HG03520 (cell line): ENCODE measurements at regions not wholly inside any gene's neighbourhood (a gene's known extent, or its start where the extent isn't known, plus 50 kb on each side); places are given as distances from the start of the nearest gene placed in this dataset.
"Not testable (repeated sequence)": the region's sequence is repeated elsewhere in the genome, so short reads cannot be mapped to it uniquely, and the experiment has no call there.

Experiments used
- ATAC-seq: cut with Tn5 transposase; IDR thresholded peaks from one replicate; pipeline ENCODE4 v1.9.1; 2021; ENCODE audit warnings: mild to moderate bottlenecking, moderate library complexity; ENCODE audit not compliant: unreplicated experiment

GRCh38 chr2:181789827-181790448 is 101.6 kb upstream of the ITPRID2 start:
- ATAC-seq = peak; percentile 45

GRCh38 chr2:181790716-181791649 is 100.5 kb upstream of the ITPRID2 start:
- ATAC-seq = peak; percentile 95

GRCh38 chr2:181792906-181793305 is 98.6 kb upstream of the ITPRID2 start:
- no peak for ATAC-seq

- no peak for ATAC-seq
Measured at GRCh38 chr2:181798022-181798421, 93.5 kb upstream of the ITPRID2 start.

- ATAC-seq = not testable (repeated sequence)
Measured at GRCh38 chr2:181802300-181802699, 89.2 kb upstream of the ITPRID2 start.

GRCh38 chr2:181803903-181804799 is 87.4 kb upstream of the ITPRID2 start:
- ATAC-seq = not testable (repeated sequence)

DNA sequence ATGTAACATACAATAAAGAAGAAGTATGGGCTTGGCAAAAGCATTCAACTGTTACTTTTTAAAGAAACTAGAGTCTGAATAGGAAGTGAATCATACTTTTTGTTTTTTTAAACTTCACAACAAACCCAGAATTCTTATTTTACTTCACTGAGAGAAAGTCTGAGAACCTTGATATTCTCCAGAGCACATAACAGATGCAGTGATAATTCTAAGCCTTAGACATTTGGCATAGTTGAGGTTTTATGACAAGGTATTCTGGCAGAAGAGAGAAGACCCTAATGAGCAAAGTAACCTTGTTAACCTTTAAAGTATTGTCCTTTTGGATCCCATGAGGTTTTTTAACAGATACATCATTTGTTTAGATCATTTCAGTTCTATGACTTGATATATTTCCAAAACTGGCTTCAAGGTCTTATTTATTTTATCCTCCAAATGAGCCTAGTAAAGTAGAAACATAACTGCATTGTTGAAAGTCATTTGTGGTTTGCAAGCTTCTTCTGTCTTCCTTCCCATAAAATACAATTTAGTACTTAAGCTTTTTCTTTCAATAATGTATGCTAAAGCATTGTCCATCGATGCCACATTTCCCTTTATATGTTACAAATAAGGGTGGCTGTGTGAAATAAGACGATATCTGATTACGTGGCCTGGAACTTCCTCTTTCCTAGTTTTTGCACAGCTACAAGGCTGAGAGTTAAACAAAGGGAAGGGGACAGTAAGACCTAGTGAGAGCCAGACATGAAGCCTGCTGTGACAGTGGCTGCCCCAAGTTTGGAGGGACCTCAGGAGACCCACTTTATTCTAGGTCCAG is 86.1 kb upstream of the ITPRID2 start:
- ATAC-seq = no peak

DNA sequence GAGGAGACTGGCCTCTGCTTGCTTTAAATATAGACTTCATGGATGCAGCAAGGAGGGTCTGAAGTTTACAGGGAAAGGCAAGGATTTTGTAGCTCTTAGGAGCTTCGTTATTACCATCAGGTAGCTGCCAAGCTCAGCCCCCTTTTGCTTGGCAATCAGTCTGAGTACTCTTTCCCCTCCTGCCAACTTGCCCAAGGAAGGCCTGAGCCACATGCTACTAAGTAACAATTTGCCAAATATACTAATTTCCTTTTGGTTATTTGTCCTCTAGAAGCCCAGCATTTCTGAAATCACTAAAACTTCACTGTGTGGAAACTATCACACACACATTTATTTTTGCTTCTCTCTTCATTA is 85.5 kb upstream of the ITPRID2 start:
- no peak for ATAC-seq

- no peak for ATAC-seq
Measured at GRCh38 chr2:181807526-181807925, 84.0 kb upstream of the ITPRID2 start.

- ATAC-seq = no peak
Measured at GRCh38 chr2:181810823-181811695, 80.5 kb upstream of the ITPRID2 start.

DNA sequence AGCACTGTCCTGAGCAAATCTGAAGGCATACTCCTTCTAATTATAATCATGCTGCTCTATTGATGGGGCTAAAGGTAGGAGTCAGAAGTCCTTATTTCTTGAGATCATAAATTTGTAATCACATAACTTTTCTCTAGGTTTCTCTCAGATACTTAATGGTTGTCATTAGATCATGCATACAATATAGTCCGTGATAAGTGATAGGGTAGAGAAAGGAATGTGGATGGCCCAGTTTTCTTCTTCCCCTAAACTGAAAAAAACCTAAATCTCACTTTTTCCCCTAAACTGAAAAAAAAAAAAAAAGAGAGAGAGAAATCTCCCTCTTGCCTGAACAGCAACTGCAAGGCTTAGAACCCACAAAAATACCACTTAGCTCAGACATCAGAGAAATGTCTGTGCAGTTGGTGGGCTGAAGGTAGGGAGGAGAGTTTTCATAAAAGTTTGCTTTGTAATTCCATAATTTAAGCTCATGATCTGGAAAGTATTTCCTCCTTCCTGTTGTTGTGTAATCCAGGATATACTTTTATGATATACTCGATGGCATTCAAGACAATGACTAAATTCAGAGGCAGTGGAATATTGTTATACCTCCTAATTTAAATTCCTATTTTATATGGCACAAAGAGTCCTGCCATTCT is 79.3 kb upstream of the ITPRID2 start:
- no peak for ATAC-seq

GRCh38 chr2:181814057-181814491 is 77.5 kb upstream of the ITPRID2 start:
- no peak for ATAC-seq

DNA sequence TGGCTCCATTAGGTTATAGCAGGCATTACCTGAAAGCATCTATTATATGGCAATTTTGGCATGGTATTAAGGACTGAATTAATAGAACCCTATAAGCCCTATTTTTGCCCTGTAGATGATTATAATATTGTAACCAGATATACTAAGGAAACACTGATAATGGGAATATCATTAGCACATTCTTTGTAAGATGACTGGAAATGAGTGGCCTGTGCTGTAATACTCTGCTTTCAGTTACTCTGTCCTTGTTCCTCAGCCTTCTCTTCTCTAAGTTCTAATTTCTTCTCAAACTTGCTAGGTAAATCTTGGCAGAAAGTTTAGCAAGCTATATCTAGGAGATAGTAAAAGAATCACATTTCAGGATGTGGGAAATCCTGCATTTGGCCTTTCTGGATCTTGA is 74.0 kb upstream of the ITPRID2 start:
- no peak for ATAC-seq

- ATAC-seq = no peak
Measured at GRCh38 chr2:181818058-181818680, 73.4 kb upstream of the ITPRID2 start.

DNA sequence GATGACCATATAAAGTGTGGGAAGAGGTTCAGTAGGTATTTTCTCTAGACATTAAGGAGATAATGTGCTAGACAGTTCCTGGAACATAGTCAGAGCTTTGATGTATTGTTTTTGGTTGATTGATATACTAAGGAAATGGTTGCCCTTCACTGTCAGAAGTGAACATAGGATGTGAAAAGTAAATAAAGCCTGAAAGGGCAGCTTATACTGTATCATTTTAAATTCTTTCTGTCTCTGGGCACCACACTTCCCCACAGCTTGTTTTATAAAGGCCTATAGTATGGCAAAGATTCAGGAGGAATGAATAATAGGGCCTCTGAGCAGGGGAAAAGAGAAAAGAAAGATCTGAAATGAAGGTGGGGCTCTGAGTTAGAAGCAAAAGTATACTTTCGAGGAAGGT is 72.7 kb upstream of the ITPRID2 start:
- ATAC-seq = no peak

DNA sequence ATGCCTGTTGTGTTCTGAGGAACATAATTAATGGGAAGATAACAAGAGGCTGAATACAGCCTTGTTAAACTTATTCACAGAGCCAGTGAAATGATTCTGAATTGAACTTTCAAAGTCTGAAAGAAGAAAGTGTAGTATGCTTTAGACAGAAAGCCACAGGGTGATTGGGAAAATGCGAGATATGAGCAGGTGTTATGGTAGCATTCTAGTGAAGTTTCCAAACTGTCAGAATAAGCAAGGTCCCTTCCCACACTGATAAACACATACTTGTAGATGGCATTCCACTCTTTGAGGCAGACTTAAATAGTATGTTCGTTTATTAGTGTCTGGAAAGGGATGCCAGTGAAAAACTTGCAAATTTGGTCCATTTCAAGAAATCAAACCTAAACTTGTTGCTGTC is 70.5 kb upstream of the ITPRID2 start:
- no peak for ATAC-seq

DNA sequence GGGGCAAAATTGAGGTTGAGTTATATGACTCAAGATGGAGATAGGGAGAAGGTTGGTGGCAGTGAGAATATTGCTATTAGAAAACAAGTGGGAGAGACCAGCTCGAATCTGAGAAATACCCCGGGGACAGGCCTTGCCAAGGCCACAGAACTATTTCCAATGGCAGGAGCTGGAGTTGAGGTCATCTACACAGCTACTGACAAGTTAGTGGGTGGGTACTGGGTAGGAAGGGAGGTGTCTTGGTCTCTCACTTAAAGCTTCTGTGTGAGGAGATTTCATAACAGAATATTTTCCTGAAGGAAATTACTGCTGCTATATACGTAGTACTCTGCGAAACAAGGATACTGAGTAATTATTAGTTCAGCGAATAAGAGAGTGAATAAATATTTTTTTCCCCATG is 69.4 kb upstream of the ITPRID2 start:
- ATAC-seq = no peak

GRCh38 chr2:181823405-181823804 is 68.1 kb upstream of the ITPRID2 start:
- no peak for ATAC-seq
